GM23338 (cell line): ENCODE measurements at regions not wholly inside any gene's neighbourhood (a gene's known extent, or its start where the extent isn't known, plus 50 kb on each side); places are given as distances from the start of the nearest gene placed in this dataset.

Source experiments
- ATAC-seq: fragments of 200-7000 bp; cut with Tn5 transposase; 3 replicates; pipeline ENCODE4 v1.9.1; 2020
- DNase-seq: peaks from one replicate; pipeline ENCODE4 v3.0.0-alpha.2; 2015; ENCODE audit warnings: low spot score
- H2AFZ ChIP-seq: fragments of 200-600 bp; sonication (generic); 2 replicates; pipeline ENCODE4 v1.8.0; 2016; ENCODE audit warnings: antibody characterized with exemption, mild to moderate bottlenecking, moderate library complexity
- H3F3A ChIP-seq: fragments of 200-600 bp; sonication (generic); replicated peaks from 2 replicates; pipeline ENCODE4 v1.8.0; 2017; ENCODE audit warnings: antibody characterized with exemption, mixed run types, low read depth
- H3K27ac ChIP-seq: fragments of 200-600 bp; sonication (generic); 2 replicates; pipeline ENCODE4 v1.6.1; 2016; ENCODE audit warnings: low read depth
- H3K27me3 ChIP-seq: fragments of 200-600 bp; sonication (generic); 2 replicates; pipeline ENCODE4 v1.8.0; 2016; ENCODE audit warnings: mild to moderate bottlenecking, mixed run types, moderate library complexity; ENCODE audit not compliant: insufficient read depth
- H3K36me3 ChIP-seq: fragments of 200-600 bp; sonication (generic); 2 replicates; pipeline ENCODE4 v1.8.0; 2016; ENCODE audit warnings: mild to moderate bottlenecking; ENCODE audit not compliant: insufficient read depth
- H3K4me1 ChIP-seq: fragments of 200-600 bp; sonication (generic); 2 replicates; pipeline ENCODE4 v1.8.0; 2016; ENCODE audit warnings: mild to moderate bottlenecking, moderate library complexity; ENCODE audit not compliant: insufficient read depth
- H3K4me2 ChIP-seq: fragments of 200-600 bp; sonication (generic); 2 replicates; pipeline ENCODE4 v1.7.1; 2017; ENCODE audit warnings: mixed run types
- H3K4me3 ChIP-seq: fragments of 200-600 bp; sonication (generic); 2 replicates; pipeline ENCODE4 v1.6.1; 2016; ENCODE audit warnings: mixed run types
- H3K79me2 ChIP-seq: fragments of 200-600 bp; sonication (generic); replicated peaks from 2 replicates; pipeline ENCODE4 v1.8.0; 2017; ENCODE audit warnings: mild to moderate bottlenecking; ENCODE audit not compliant: insufficient read depth
- H3K9me2 ChIP-seq: fragments of 200-600 bp; sonication (generic); 2 replicates; pipeline ENCODE4 v1.8.0; 2017; ENCODE audit not compliant: insufficient read depth
- H4K20me1 ChIP-seq: fragments of 200-600 bp; sonication (generic); replicated peaks from 2 replicates; pipeline ENCODE4 v1.8.0; 2017; ENCODE audit warnings: mild to moderate bottlenecking; ENCODE audit not compliant: insufficient read depth
- H3K27ac Mint-ChIP-seq: 2 replicates; pipeline ENCODE4 v1.8.0; 2020; ENCODE audit warnings: inconsistent platforms, mild to moderate bottlenecking, moderate library complexity, mixed read lengths
- H3K27me3 Mint-ChIP-seq: 3 replicates; pipeline ENCODE4 v1.8.0; 2022; ENCODE audit warnings: low read depth, mild to moderate bottlenecking, moderate library complexity, mixed read lengths, inconsistent platforms; ENCODE audit not compliant: insufficient read depth, poor library complexity
- H3K36me3 Mint-ChIP-seq: 3 replicates; pipeline ENCODE4 v1.8.0; 2021; ENCODE audit warnings: low read depth, mild to moderate bottlenecking, inconsistent platforms, moderate library complexity, mixed read lengths
- H3K4me1 Mint-ChIP-seq: 3 replicates; pipeline ENCODE4 v1.8.0; 2020; ENCODE audit warnings: mild to moderate bottlenecking, inconsistent platforms, mixed read lengths
- H3K4me3 Mint-ChIP-seq: 3 replicates; pipeline ENCODE4 v1.8.0; 2021; ENCODE audit warnings: moderate library complexity, mild to moderate bottlenecking, inconsistent platforms, mixed read lengths
- H3K9me3 Mint-ChIP-seq: 3 replicates; pipeline ENCODE4 v1.8.0; 2020; ENCODE audit warnings: moderate library complexity, mild to moderate bottlenecking, inconsistent platforms, mixed read lengths
- CREB1 ChIP-seq: fragments of 250-450 bp; sonication (Bioruptor Pico); IDR thresholded peaks from 2 replicates; pipeline ENCODE4 v1.5.0; 2020; ENCODE audit warnings: low read depth, mild to moderate bottlenecking, moderate library complexity
- ETS1 ChIP-seq: IDR thresholded peaks from 2 replicates; pipeline ENCODE4 v1.6.1; 2016; ENCODE audit warnings: antibody characterized with exemption
- NANOG ChIP-seq: IDR thresholded peaks from 2 replicates; pipeline ENCODE4 v1.6.1; 2016; ENCODE audit warnings: antibody characterized with exemption, borderline replicate concordance
- REST ChIP-seq: IDR thresholded peaks from one replicate; pipeline ENCODE4 v1.6.1; 2018; ENCODE audit warnings: antibody characterized with exemption; ENCODE audit not compliant: unreplicated experiment
- STAT1 ChIP-seq: IDR thresholded peaks from one replicate; pipeline ENCODE4 v1.6.1; 2016; ENCODE audit warnings: antibody characterized with exemption; ENCODE audit not compliant: unreplicated experiment
- ZNF114 ChIP-seq: fragments of 250-450 bp; sonication (Bioruptor Pico); IDR thresholded peaks from 2 replicates; pipeline ENCODE4 v1.5.0; 2020; ENCODE audit warnings: mild to moderate bottlenecking, moderate library complexity
- ZNF331 ChIP-seq: fragments of 250-450 bp; sonication (Bioruptor Pico); IDR thresholded peaks from 2 replicates; pipeline ENCODE4 v1.5.0; 2020; ENCODE audit warnings: low read depth, mild to moderate bottlenecking, moderate library complexity
- ZNF462 ChIP-seq: fragments of 250-450 bp; sonication (Bioruptor Pico); IDR thresholded peaks from 2 replicates; pipeline ENCODE4 v1.5.0; 2020; ENCODE audit warnings: mild to moderate bottlenecking, moderate library complexity

- TF ChIP-seq REST (no peak), ZNF114 (CRISPR knock-in tag) (no peak), ZNF331 (no peak)
These were observed 574.9 kb downstream of the HTR1B start (continued) for GRCh38 chr6:76888351-76888750.

GRCh38 chr6:76886900-76887299 is 576.4 kb downstream of the HTR1B start:
- H3K27me3 Mint-ChIP-seq, result no peaks in the 10 kb centered on the region
- DNase-seq (no peak), ATAC-seq (no peak)
- no peak overlapping the region for H3K4me3 Mint-ChIP-seq
- H3K9me2 ChIP-seq, result no peaks in the 10 kb centered on the region
- no peaks in the 10 kb centered on the region for H3K36me3 Mint-ChIP-seq
- H3K27ac ChIP-seq, result no peak overlapping the region
- H4K20me1 ChIP-seq, result no peaks in the 10 kb centered on the region
- no peaks in the 10 kb centered on the region for H3K79me2 ChIP-seq
- peaks cover 3% of the 10 kb centered on the region; the same call in 1 of the 3 replicates for H3K9me3 Mint-ChIP-seq
- H3K4me3 ChIP-seq, result no peak overlapping the region
- no peaks in the 10 kb centered on the region for H3K36me3 ChIP-seq
- TF ChIP-seq CREB1, result no peak
- no peaks in the 10 kb centered on the region for H3F3A ChIP-seq
- no peaks in the 10 kb centered on the region for H3K27me3 ChIP-seq
- no peak overlapping the region for H3K27ac Mint-ChIP-seq
- H3K4me2 ChIP-seq, result no peak overlapping the region
- H3K4me1 Mint-ChIP-seq, result peaks cover 5% of the 10 kb centered on the region; the same call in 2 of the 3 replicates
- H2AFZ ChIP-seq, result no peak overlapping the region
- H3K4me1 ChIP-seq, result peaks cover 8% of the 10 kb centered on the region; the same call in 1 of the 2 replicates

- ATAC-seq (no peak), DNase-seq (no peak)
- Mint-ChIP-seq H3K9me3 (peaks cover 6% of the 10 kb centered on the region; the same call in 2 of the 3 replicates), H3K4me3 (no peak overlapping the region), H3K27ac (no peak overlapping the region), H3K36me3 (0 out of 3 replicates have a peak, but pooled peaks cover 4% of the 10 kb centered on the region), H3K4me1 (peaks cover 5% of the 10 kb centered on the region; the same call in 2 of the 3 replicates), H3K27me3 (peaks cover 2% of the 10 kb centered on the region)
- Histone ChIP-seq H3K4me2 (no peak overlapping the region), H3K27me3 (no peaks in the 10 kb centered on the region), H2AFZ (no peak overlapping the region), H3K4me1 (peaks cover 8% of the 10 kb centered on the region; the same call in 1 of the 2 replicates), H3K79me2 (no peaks in the 10 kb centered on the region), H3K27ac (no peak overlapping the region), H3K36me3 (no peaks in the 10 kb centered on the region), H3K9me2 (no peaks in the 10 kb centered on the region), H3F3A (no peaks in the 10 kb centered on the region), H3K4me3 (no peak overlapping the region), H4K20me1 (no peaks in the 10 kb centered on the region)
- TF ChIP-seq ETS1 (no peak), STAT1 (no peak), ZNF114 (CRISPR knock-in tag) (no peak), ZNF331 (no peak), ZNF462 (CRISPR knock-in tag) (no peak), NANOG (no peak)
These were observed 577.4 kb downstream of the HTR1B start for GRCh38 chr6:76885861-76886301.
